DOHH2 (cell line): ENCODE measurements at regions not wholly inside any gene's neighbourhood (a gene's known extent, or its start where the extent isn't known, plus 50 kb on each side); places are given as distances from the start of the nearest gene placed in this dataset.

ENCODE experiments used
- H3F3A ChIP-seq: fragments of 200-600 bp; sonication (generic), shearing (Covaris generic); 2 replicates; pipeline ENCODE4 v1.6.0; 2016; ENCODE audit warnings: antibody characterized with exemption, mild to moderate bottlenecking; ENCODE audit not compliant: control insufficient read depth, insufficient read depth
- H3K27ac ChIP-seq: fragments of 200-600 bp; sonication (generic); 2 replicates; pipeline ENCODE4 v1.5.1; 2014; ENCODE audit warnings: low read depth, mild to moderate bottlenecking, low read length, moderate library complexity
- H3K27me3 ChIP-seq: fragments of 200-600 bp; sonication (generic); 2 replicates; pipeline ENCODE4 v1.6.1; 2014; ENCODE audit warnings: mild to moderate bottlenecking, low read length, mixed read lengths; ENCODE audit not compliant: control insufficient read depth
- H3K36me3 ChIP-seq: fragments of 200-600 bp; sonication (generic); 2 replicates; pipeline ENCODE4 v1.6.1; 2014; ENCODE audit warnings: mild to moderate bottlenecking, low read length, moderate library complexity, mixed read lengths; ENCODE audit not compliant: control insufficient read depth
- H3K4me1 ChIP-seq: fragments of 200-600 bp; sonication (generic); 2 replicates; pipeline ENCODE4 v1.6.1; 2014; ENCODE audit warnings: mild to moderate bottlenecking, low read length, mixed read lengths; ENCODE audit not compliant: control insufficient read depth
- H3K4me2 ChIP-seq: fragments of 200-600 bp; sonication (generic); 2 replicates; pipeline ENCODE4 v1.6.0; 2014; ENCODE audit warnings: mild to moderate bottlenecking, low read length, moderate library complexity
- H3K4me3 ChIP-seq: fragments of 200-600 bp; sonication (generic); 2 replicates; pipeline ENCODE4 v1.5.1; 2014; ENCODE audit warnings: mild to moderate bottlenecking, low read length, mixed read lengths
- H3K79me2 ChIP-seq: fragments of 200-600 bp; sonication (generic); 2 replicates; pipeline ENCODE4 v1.6.1; 2014; ENCODE audit warnings: mild to moderate bottlenecking, low read length, mixed read lengths; ENCODE audit not compliant: control insufficient read depth
- H3K9me2 ChIP-seq: fragments of 200-600 bp; sonication (generic); replicated peaks from 2 replicates; pipeline ENCODE4 v1.6.1; 2014; ENCODE audit warnings: mild to moderate bottlenecking, low read length, mixed read lengths; ENCODE audit not compliant: control insufficient read depth
- H3K9me3 ChIP-seq: fragments of 200-600 bp; sonication (generic); 2 replicates; pipeline ENCODE4 v1.6.1; 2014; ENCODE audit warnings: antibody characterized with exemption, low read length, mixed read lengths; ENCODE audit not compliant: control insufficient read depth, insufficient read depth
- H4K20me1 ChIP-seq: fragments of 200-600 bp; sonication (generic); 2 replicates; pipeline ENCODE4 v1.6.0; 2014; ENCODE audit warnings: low read depth, mild to moderate bottlenecking, antibody characterized with exemption, low read length, moderate library complexity; ENCODE audit not compliant: control insufficient read depth, insufficient read depth
- CTCF ChIP-seq: fragments of 200-600 bp; sonication (generic); IDR thresholded peaks from one replicate; pipeline ENCODE4 v1.5.1; 2014; ENCODE audit warnings: antibody characterized with exemption, mild to moderate bottlenecking, low read depth, low read length; ENCODE audit not compliant: poor library complexity, severe bottlenecking
- EZH2phosphoT487 ChIP-seq: fragments of 200-600 bp; sonication (generic); IDR thresholded peaks from 2 replicates; pipeline ENCODE4 v1.6.1; 2017; ENCODE audit warnings: borderline replicate concordance, mild to moderate bottlenecking, antibody characterized with exemption, low read length, moderate library complexity, mixed read lengths

DNA sequence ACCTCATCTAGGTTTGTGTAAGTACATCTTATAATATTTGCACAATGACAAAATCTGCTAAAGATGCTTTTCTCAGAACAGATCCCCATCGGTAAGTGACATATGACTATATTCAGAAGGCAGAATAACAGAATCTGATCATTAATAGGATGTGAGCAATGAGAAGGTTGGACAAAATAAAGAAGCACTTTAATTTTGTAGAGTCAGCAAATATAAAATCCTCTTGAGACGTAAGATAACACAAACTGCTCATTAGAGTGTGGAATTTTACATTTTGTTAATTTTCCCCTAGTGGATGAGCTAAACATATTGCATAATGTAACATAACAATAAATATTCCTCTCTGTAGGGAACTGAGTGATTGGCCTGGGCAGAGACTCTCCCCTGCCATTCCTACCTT, 658.4 kb upstream of the ZP4 start:
- Histone ChIP-seq H3K27ac (no peak overlapping the region), H3K4me1 (no peaks in the 10 kb centered on the region), H3K27me3 (no peaks in the 10 kb centered on the region), H3K4me2 (no peak overlapping the region), H4K20me1 (no peaks in the 10 kb centered on the region), H3K79me2 (no peaks in the 10 kb centered on the region), H3K9me3 (no peaks in the 10 kb centered on the region; the same call in 1 of the 2 replicates), H3K9me2 (no peaks in the 10 kb centered on the region), H3K36me3 (no peaks in the 10 kb centered on the region), H3F3A (no peaks in the 10 kb centered on the region), H3K4me3 (no peak overlapping the region)
- no peak for TF ChIP-seq EZH2phosphoT487
- no peak for TF ChIP-seq CTCF

DNA sequence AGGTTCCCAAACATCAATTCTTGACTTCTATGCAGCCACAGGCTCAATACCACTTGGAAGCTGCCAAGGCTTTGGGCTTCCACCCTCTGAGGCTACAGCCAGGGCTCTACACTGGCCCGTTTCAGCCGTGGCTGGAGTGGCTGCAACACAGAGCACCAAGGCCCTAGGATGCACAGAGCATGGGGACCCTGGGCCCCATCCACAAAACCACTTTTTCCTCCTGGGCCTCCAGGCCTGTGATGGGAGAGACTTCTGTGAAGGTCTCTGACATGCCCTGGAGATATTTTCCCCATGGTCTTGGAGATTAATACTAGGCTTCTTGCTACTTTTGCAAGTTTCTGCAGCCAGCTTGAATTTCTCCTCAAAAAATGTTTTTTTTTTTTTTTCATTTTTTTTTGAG, 655.4 kb upstream of the ZP4 start:
- no peaks in the 10 kb centered on the region; the same call in 1 of the 2 replicates for H3K9me3 ChIP-seq
- no peaks in the 10 kb centered on the region for H3K27me3 ChIP-seq
- no peaks in the 10 kb centered on the region for H3K9me2 ChIP-seq
- TF ChIP-seq EZH2phosphoT487 (no peak), CTCF (no peak)
- H3K4me3 ChIP-seq, result no peak overlapping the region
- H3K4me2 ChIP-seq, result no peak overlapping the region
- H3K4me1 ChIP-seq, result no peaks in the 10 kb centered on the region
- H3K27ac ChIP-seq, result no peak overlapping the region
- no peaks in the 10 kb centered on the region for H3K79me2 ChIP-seq
- no peaks in the 10 kb centered on the region for H3F3A ChIP-seq
- no peaks in the 10 kb centered on the region for H3K36me3 ChIP-seq
- H4K20me1 ChIP-seq, result no peaks in the 10 kb centered on the region

- Histone ChIP-seq H3K9me2 (no peaks in the 10 kb centered on the region), H3F3A (no peaks in the 10 kb centered on the region)
Observed at GRCh38 chr1:238537641-238538040, 646.9 kb upstream of the ZP4 start.

More at GRCh38 chr1:238537641-238538040, 646.9 kb upstream of the ZP4 start:
- H3K4me1 ChIP-seq, result no peaks in the 10 kb centered on the region
- no peak overlapping the region for H3K27ac ChIP-seq
- no peaks in the 10 kb centered on the region for H4K20me1 ChIP-seq
- no peak overlapping the region for H3K4me2 ChIP-seq
- no peaks in the 10 kb centered on the region for H3K36me3 ChIP-seq
- no peaks in the 10 kb centered on the region for H3K79me2 ChIP-seq
- H3K9me3 ChIP-seq, result no peaks in the 10 kb centered on the region
- no peaks in the 10 kb centered on the region for H3K27me3 ChIP-seq
- no peak for TF ChIP-seq CTCF
- H3K4me3 ChIP-seq, result no peak overlapping the region
